Stimulated activated CD4-positive, alpha-beta T cell treated with anti-CD3 and anti-CD28 coated beads, Interleukin-1b, Interleukin-23, amount 100 ng/mL, for 4 hours (primary cell): ENCODE measurements at regions not wholly inside any gene's neighbourhood (a gene's known extent, or its start where the extent isn't known, plus 50 kb on each side); places are given as distances from the start of the nearest gene placed in this dataset.
"Not testable (repeated sequence)": the region's sequence is repeated elsewhere in the genome, so short reads cannot be mapped to it uniquely, and the experiment has no call there.

Experiments used
- DNase-seq, 2 donors: peaks; one replicate each; pipeline ENCODE4 v3.0.0-alpha.2; 2020; ENCODE audit warnings: low read depth in 2 of 2

- DNase-seq, result no peak
Observed at GRCh38 chrX:22534643-22535042, 261.9 kb downstream of the CBLL2 start.

DNA sequence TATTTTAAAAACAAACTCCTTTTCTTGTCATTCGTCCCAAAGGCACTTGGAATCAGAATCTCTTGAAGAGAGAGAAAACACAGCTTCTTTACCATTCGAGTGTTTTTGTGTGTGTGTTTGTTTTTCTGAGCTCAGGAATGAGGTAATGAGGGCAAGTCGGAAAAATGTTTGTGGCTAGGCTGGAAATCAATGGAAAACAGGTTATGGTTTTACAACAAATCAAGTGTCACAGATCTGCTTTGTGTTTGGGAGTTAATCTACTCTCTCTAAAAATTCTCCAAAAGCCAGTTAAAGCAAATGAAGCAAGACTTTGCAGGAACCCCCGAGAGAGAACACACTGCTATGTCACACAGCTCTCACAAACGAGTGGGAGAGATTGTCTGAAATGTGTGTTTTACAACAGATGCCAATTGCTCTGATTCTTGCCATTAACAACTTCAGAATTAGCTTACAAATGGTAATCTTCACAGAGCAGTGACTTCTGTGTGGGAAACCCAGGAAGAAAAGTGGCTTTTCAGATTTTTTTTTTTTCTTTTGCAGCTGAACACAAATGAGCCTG, 264.1 kb downstream of the CBLL2 start:
- no peak for DNase-seq

- DNase-seq, result no peak
Observed at GRCh38 chrX:22538580-22538979, 265.9 kb downstream of the CBLL2 start.

DNA sequence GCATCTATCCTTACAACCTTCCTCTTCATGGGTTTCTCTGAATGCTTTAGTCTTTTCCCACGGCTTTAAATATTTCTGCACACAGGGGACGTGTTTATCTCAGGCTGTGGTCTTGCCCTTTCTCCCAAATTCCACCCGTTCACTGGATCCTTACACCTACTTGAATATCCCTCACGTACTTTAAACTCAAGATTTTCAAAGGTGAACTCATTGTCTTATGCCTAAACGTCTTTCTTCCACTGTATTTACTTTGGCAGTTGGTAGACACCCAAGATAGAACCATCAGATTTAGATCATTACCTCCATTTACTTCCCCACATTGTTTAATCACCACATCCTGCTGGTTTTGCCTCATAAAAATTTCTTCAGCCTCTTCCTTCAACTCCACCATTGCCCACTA, 269.2 kb downstream of the CBLL2 start:
- no peak for DNase-seq

DNA sequence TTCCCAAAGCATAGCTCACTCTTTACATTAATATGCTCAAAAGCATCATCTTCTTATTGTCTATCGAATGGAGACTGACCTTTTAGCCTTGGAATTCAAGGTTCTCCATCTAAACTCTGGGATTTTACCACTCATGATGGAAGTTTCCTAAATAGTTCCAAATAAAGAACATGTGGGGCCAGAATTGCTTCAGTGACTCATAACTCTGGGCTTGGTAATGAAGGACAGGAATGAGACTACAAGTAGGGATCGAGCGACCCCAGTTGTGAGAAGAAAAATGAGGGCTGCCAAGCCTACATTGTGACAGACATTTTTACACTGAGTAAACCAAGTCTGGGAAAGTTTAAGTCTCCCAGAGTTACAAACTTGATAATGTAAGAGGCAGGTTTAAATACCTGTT, 269.9 kb downstream of the CBLL2 start:
- DNase-seq, result no peak

GRCh38 chrX:22559506-22559905, 286.8 kb downstream of the CBLL2 start:
- DNase-seq, result no peak

DNA sequence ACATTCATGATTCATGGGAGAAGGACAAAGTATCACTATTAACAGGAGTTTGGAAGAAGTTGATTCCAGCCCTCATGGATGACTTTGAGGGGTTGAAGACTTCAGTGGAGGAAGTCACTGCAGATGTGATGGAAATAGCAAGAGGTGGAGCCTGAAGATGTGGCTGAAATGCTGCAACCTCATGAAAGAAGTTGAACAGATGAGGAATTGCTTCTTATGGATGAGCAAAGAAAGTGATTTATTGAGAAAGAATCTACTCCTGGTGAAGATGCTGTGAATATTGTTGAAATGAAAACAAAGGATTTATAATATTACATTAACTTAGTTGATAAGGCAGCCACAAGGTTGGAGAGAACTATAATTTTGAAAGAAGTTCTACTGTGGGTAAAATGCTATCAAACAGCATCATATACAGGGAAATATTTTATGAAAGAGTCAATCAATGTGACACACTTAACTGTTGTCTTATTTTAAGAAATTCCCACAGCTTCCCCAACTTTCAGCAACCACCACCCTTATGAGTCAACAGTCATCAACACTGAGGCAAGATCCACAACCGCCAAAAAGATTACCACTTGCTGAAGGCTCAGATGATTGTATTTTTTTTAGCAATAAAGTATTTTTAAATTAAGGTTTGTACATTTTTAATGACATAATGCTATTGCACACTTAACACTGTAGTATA, 302.6 kb downstream of the CBLL2 start:
- no peak for DNase-seq

DNA sequence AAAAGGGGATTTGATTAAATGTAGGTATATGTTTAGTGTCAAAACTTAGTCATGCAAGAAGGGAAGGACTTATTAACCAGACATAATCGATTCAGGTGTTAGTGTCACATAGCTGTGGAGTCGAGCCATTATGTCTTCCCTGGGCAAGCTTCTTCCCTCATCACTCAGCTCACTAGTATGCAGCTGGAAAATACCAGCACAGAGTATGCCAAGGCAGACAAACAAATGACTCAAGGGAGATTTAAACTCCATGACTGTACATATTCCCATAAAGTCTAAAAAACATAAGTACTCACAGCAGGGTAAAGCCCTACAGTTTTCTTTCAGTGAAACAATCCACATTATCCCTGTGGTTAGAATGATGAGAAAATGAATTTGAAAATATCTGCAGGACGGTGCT, 304.5 kb downstream of the CBLL2 start:
- no peak for DNase-seq

DNA sequence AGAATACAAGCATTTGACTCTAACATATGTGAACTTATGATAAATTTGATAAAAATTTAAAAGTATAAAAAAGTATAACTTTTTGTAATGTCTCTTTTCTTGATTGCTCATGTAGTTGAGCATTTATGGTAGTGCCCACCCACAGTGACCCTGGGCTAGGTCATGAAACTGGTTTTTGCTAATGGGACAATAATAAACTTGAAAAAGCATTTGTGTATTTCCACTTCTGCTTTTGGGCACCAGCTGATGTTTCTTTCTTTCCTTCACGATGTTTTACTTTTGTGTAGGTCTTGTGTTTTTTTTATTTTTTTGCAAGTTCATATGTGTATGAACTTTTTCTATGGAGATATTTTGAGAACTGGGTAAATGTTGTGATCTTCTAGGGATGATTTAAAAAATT, 313.1 kb downstream of the CBLL2 start:
- DNase-seq, result no peak

- no peak for DNase-seq
Observed at GRCh38 chrX:22589845-22590244, 317.1 kb downstream of the CBLL2 start.

- DNase-seq, result no peak
Observed at GRCh38 chrX:22594766-22595165, 322.1 kb downstream of the CBLL2 start.

- no peak for DNase-seq
Observed at GRCh38 chrX:22603060-22603459, 330.3 kb downstream of the CBLL2 start.

- not testable (repeated sequence) for DNase-seq
Observed at GRCh38 chrX:22609452-22609851, 336.7 kb downstream of the CBLL2 start.

DNA sequence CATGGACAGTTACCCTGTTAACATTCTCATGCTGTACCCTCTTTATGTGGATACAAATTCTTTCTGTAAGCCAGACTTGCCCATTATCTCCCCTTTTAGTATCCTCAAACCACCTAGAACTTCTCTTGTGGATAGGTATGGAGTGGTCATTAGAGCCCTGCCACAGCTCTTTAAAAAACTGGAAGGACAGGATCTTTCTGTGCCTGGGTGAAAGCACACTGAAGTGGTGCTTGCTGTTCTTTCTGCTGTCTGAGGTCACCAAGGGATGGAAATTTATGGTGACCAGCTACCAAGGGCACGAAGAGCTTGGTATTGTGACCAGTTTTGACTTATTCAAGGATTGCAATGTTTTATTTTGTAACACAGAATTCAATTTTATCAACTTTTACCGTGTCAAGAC, 344.2 kb downstream of the CBLL2 start:
- no peak for DNase-seq

GRCh38 chrX:22627576-22627975, 354.9 kb downstream of the CBLL2 start:
- DNase-seq, result no peak

GRCh38 chrX:22628275-22628674, 355.6 kb downstream of the CBLL2 start:
- DNase-seq, result no peak

DNA sequence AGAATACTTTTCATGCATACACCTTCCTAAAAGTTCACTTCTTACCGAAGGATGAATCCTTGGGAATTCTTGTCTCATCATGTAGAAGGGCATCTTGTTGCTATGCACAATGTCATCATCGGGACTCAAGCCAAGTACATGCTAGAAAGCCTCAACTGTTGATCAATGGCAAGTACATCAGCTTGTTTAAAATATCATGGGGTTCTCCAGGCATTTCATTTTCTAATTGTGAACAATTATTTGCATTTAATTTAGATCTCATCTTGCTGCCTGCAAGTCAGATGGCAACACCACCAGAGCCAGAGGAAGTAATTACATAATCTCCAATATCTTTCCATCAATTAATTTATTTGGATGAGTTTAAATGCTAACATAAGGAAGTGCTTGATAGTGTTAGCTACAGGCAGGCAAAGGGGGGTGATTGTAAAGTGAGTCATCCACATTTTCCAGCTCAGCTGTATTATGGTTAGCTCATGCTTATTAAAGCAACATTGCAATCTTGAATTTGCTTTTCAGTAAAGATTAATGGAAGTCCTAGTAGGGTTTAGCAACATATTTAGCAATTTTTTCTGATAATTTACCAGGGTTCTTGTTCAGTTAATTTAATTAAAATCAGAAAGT, 356.5 kb downstream of the CBLL2 start:
- DNase-seq, result no peak

DNA sequence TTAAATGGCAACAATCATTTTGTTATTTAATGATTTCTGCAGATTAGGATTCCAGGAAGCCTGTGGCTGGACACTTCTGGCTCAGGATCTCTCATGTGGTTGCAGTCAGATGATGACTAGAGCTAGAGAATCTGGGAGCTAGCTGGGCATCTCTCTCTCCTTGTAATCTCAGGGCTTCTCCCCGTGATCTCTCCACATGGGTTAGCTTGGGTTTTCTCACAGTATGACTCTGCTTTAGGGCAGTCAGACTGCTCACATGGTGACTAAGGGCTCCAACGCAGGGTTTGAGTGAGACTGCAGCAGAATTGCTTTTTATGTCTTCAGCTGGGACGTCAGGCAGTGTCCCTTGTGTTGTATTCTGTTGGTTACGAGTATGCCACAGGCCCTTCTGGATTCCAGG, 361.4 kb downstream of the CBLL2 start:
- DNase-seq, result no peak

- no peak for DNase-seq
Observed at GRCh38 chrX:22634751-22635150, 362.0 kb downstream of the CBLL2 start.

GRCh38 chrX:22648281-22648680, 351.5 kb upstream of the DDX53 start:
- DNase-seq, result no peak

DNA sequence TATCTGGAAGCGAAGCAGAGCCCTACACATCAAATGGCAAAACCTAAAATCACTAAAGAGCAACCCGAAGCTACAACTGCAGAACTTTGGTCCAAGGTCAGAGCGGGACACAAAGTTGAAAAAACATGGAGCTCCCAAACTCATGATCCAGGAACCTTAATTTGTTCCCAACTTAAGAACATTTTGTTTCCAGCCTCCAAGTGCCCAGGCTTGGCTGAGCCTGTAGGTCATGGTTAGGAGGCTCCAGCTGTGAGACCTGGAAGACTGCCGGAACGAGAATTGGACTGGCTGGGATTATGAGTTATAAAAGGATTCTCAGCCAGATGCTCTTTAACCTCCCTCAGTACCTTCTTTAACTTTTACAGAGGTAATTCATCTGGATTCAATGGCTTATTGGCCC, 349.1 kb upstream of the DDX53 start:
- no peak for DNase-seq

- no peak for DNase-seq
Observed at GRCh38 chrX:22652596-22652995, 347.2 kb upstream of the DDX53 start.

DNA sequence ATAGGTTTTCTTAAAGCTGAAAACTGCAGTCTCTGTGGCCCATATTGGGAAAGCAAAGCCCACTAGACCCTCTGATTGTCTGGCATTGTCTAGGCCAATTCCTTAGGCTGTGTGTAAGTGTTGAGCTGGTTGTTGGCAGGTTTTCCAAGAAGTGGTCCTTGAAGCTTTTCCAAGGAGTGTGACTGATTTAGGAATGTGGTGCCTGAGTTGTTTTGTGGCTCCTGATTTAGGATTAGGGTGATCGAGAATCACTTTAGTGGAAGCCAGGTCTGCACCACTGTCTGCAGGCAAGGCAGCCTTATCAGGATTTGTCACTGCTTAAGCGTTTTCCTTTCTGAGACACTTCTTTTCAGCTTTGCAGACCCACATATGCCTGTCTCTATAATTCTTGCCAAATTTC, 339.0 kb upstream of the DDX53 start:
- no peak for DNase-seq

DNA sequence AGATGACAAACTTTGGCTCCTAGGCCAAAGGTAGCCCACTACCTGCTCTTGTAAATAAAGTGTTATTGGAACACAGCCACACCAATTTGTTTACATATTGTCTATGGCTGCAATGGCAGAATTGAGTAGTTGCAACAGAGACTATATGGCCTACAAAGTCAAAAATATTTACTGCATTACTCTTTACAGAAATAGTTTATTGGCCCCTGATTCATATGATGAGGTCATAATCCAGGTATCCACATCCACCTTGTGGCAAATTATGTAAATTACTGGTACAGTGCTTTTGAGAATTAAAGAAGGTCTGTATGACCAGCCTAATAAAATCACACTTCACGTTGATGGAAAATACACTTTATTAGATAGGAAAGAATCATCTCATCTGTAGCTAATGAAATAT, 337.0 kb upstream of the DDX53 start:
- no peak for DNase-seq
